PC-3 (cell line): ENCODE measurements at regions not wholly inside any gene's neighbourhood (a gene's known extent, or its start where the extent isn't known, plus 50 kb on each side); places are given as distances from the start of the nearest gene placed in this dataset.

ENCODE experiments used
- EZH2 ChIP-seq: fragments of 300-600 bp; sonication (generic); IDR thresholded peaks from one replicate; pipeline ENCODE4 v1.6.1; 2017; ENCODE audit warnings: antibody characterized with exemption, mild to moderate bottlenecking, low read length; ENCODE audit not compliant: unreplicated experiment
- TF ChIP-seq, protein P1 (sequence below): fragments of 300-600 bp; sonication (generic); conservative IDR thresholded peaks from 2 replicates; pipeline ENCODE4 v1.5.1; 2017; ENCODE audit warnings: antibody characterized with exemption, low read depth, mild to moderate bottlenecking, low read length

DNA sequence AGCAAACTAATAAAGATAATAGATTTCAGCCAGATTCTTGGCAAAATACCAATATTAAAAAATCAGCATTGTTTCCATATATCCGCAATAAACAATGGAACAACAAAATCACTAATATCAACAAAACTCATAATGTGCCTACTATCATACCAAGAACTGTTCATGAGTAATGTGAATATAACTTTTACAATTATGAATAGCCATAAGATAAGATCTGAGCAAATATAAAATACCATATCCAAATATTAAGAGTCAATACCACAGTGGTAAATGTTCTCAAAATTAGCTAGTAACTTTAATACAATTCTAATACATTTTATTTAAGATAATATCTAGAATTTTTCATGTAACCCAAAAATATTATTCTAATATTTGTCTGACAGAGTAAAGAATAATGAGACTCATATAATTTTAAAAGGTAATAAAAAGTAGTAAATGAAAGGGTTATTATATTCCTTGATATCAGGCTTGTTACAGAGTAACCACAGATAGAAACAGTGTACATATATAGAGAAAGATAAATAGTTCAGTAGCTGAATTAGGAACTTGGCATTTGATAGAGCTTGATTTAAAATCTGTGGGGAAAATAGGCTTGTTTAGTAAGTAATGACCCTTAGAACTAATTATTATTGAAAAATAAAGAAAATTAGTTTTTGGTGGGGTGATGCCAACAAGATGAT lies 2126.6 kb downstream of the MRPL39 start:
- TF ChIP-seq, protein P1, sequence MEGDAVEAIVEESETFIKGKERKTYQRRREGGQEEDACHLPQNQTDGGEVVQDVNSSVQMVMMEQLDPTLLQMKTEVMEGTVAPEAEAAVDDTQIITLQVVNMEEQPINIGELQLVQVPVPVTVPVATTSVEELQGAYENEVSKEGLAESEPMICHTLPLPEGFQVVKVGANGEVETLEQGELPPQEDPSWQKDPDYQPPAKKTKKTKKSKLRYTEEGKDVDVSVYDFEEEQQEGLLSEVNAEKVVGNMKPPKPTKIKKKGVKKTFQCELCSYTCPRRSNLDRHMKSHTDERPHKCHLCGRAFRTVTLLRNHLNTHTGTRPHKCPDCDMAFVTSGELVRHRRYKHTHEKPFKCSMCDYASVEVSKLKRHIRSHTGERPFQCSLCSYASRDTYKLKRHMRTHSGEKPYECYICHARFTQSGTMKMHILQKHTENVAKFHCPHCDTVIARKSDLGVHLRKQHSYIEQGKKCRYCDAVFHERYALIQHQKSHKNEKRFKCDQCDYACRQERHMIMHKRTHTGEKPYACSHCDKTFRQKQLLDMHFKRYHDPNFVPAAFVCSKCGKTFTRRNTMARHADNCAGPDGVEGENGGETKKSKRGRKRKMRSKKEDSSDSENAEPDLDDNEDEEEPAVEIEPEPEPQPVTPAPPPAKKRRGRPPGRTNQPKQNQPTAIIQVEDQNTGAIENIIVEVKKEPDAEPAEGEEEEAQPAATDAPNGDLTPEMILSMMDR, result no peak
- no peak for TF ChIP-seq EZH2
